SK-N-MC (cell line): ENCODE measurements at regions not wholly inside any gene's neighbourhood (a gene's known extent, or its start where the extent isn't known, plus 50 kb on each side); places are given as distances from the start of the nearest gene placed in this dataset.

Experiments used
- DNase-seq: peaks from one replicate; pipeline ENCODE4 v3.0.0-alpha.2; 2011; ENCODE audit warnings: low read depth, low spot score
- H3K27ac ChIP-seq: fragments of 200-600 bp; sonication (generic); 2 replicates; pipeline ENCODE4 v1.5.1; 2016; ENCODE audit warnings: mixed run types
- H3K36me3 ChIP-seq: fragments of 200-600 bp; sonication (generic); 2 replicates; pipeline ENCODE4 v1.6.1; 2017; ENCODE audit warnings: antibody characterized with exemption, low read length, mixed read lengths; ENCODE audit not compliant: insufficient read depth
- H3K4me3 ChIP-seq: fragments of 200-600 bp; sonication (generic); 2 replicates; pipeline ENCODE4 v1.5.1; 2016
- H3K9ac ChIP-seq: fragments of 200-600 bp; sonication (generic); 2 replicates; pipeline ENCODE4 v1.8.0; 2017; ENCODE audit warnings: mixed run types, mixed read lengths; ENCODE audit not compliant: insufficient read length
- H3K9me3 ChIP-seq: fragments of 200-600 bp; sonication (generic); 2 replicates; pipeline ENCODE4 v1.6.1; 2017; ENCODE audit warnings: low read depth, mild to moderate bottlenecking, antibody characterized with exemption, low read length, moderate library complexity, mixed read lengths
- EZH2 ChIP-seq: fragments of 200-600 bp; sonication (generic); IDR thresholded peaks from one replicate; pipeline ENCODE4 v1.6.1; 2017; ENCODE audit warnings: antibody characterized with exemption
- FOXP2 ChIP-seq: optimal IDR thresholded peaks from 2 replicates; pipeline ENCODE3; 2011; ENCODE audit warnings: mild to moderate bottlenecking, moderate library complexity; ENCODE audit not compliant: insufficient read depth; ENCODE audit errors: extremely low read length, control extremely low read depth
- POLR2AphosphoS5 ChIP-seq: IDR thresholded peaks from 2 replicates; pipeline ENCODE4 v1.6.1; 2012; ENCODE audit warnings: mild to moderate bottlenecking, low read depth, low read length, borderline replicate concordance

DNA sequence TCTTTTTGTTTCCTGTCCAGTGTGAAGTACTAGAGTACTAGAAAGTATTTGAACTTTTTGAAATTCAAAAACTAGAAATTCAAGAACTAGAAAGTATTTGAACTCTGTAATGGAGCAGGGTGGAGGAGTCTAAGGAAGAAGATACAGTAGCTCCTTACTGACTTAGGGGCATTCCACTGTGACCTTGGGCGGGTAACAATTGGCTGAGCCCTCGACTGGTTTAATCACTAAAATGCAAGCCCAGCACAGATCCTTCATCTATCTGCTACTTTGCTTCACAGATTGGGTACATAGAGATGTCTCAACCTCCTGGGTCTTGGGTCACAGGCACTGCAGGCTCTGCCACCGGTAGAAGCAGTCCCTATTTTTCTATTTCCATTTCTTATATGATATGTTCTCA, 462.1 kb upstream of the AGTR1 start:
- H3K27ac ChIP-seq = no peak overlapping the region
- no peak overlapping the region for H3K4me3 ChIP-seq
- H3K36me3 ChIP-seq = no peaks in the 10 kb centered on the region
- TF ChIP-seq EZH2 = no peak
- no peak for TF ChIP-seq FOXP2
- no peak for TF ChIP-seq POLR2AphosphoS5
- DNase-seq = no peak
- no peak overlapping the region for H3K9ac ChIP-seq
- no peaks in the 10 kb centered on the region for H3K9me3 ChIP-seq

- Histone ChIP-seq H3K27ac (peak overlapping the region; percentile 87), H3K4me3 (peak overlapping the region; percentile 54), H3K9ac (no peak overlapping the region), H3K36me3 (no peaks in the 10 kb centered on the region), H3K9me3 (no peaks in the 10 kb centered on the region)
- TF ChIP-seq FOXP2 (no peak), EZH2 (no peak), POLR2AphosphoS5 (no peak; the same call in 1 of the 2 replicates)
- peak; percentile 67 for DNase-seq
Measured at GRCh38 chr3:148238421-148238821, 459.3 kb upstream of the AGTR1 start.

DNA sequence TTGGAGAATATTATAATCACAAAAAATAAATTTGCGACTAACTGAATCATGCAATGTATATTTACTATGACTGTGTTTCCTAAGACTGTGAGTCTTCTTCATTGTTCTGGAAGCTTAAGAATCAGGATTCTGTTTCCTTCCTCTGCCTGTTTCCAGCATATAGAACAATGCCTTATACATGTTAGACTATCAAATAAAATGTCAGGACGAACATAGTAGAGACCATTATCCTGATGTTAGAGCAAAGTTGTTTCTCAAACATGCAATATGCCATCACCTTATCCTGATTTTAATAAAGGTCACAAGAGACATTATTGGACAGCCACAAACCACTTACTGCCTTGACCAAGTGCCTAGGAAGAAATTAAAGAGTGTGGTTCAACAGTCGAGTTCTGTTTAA, 457.4 kb upstream of the AGTR1 start:
- H3K9me3 ChIP-seq = no peaks in the 10 kb centered on the region
- no peak overlapping the region for H3K27ac ChIP-seq
- H3K36me3 ChIP-seq = no peaks in the 10 kb centered on the region
- no peak for DNase-seq
- H3K9ac ChIP-seq = no peak overlapping the region
- H3K4me3 ChIP-seq = no peak overlapping the region
- TF ChIP-seq FOXP2 (no peak), POLR2AphosphoS5 (no peak), EZH2 (no peak)

DNA sequence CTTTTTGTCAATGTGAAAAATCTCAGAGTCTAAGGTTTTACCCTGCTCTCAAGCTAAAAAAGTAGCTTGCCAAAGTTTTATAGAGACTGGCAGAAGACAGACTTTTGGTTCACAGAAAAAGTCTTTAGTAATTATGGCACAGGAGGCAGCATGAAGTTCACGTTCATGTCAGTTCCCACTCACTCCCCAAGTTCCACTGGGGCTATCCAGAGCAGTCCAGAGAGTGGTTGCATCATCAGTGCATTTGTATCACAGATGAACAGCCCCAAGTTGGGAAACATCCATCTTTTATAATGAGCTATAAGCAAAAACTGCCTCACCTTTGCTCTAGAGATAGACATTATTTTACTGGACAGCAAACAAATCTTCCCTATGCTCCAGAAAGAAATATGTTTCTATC, 454.1 kb upstream of the AGTR1 start:
- DNase-seq = no peak
- TF ChIP-seq FOXP2 (no peak), EZH2 (no peak), POLR2AphosphoS5 (no peak)
- Histone ChIP-seq H3K36me3 (no peaks in the 10 kb centered on the region), H3K4me3 (no peak overlapping the region), H3K27ac (peak overlapping the region; percentile 8; the same call in 1 of the 2 replicates), H3K9me3 (no peaks in the 10 kb centered on the region), H3K9ac (no peak overlapping the region)

DNA sequence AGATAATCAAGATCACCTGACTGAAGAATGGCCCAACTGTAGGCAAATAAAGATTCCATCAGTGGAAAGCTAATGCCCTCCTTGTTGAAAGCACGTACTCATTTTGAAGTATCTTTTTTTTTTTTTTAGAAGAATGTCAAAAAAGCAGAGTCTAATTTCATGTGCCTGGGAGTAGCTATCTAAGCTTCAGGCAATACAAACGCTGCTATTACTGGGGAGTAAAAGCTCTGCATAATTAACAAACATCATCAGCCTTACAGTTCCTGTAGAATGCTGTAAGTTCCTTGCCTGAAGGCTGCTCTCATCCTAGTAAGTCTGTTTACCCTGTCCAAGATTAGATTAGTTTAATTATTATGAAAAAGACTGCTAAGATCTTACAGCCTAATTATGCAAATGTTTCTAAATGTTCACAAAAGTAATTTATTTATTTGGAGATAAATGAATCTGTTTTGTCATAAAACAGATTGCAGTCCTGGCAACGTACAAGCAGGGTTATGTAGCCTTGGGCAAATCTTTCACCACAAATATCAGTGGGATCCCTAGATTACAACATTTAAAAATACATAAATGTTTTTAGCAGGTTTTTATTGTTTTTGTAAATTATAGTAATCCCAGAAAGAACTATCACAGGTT, 451.3 kb upstream of the AGTR1 start:
- TF ChIP-seq FOXP2 = no peak
- no peak for TF ChIP-seq POLR2AphosphoS5
- no peak for TF ChIP-seq EZH2

GRCh38 chr3:148253713-148254112, 444.0 kb upstream of the AGTR1 start:
- Histone ChIP-seq H3K36me3 (no peaks in the 10 kb centered on the region), H3K27ac (no peak overlapping the region), H3K9me3 (no peaks in the 10 kb centered on the region), H3K4me3 (no peak overlapping the region), H3K9ac (no peak overlapping the region)
- no peak for TF ChIP-seq FOXP2
- TF ChIP-seq POLR2AphosphoS5 = no peak
- no peak for TF ChIP-seq EZH2
- DNase-seq = no peak

More for the DNA sequence above, 451.3 kb upstream of the AGTR1 start:
- no peaks in the 10 kb centered on the region for H3K9me3 ChIP-seq
- no peak overlapping the region for H3K9ac ChIP-seq
- DNase-seq = peak; percentile 68
- H3K27ac ChIP-seq = peak overlapping the region; percentile 35
- peak overlapping the region; percentile 16; the same call in 1 of the 2 replicates for H3K4me3 ChIP-seq
- H3K36me3 ChIP-seq = no peaks in the 10 kb centered on the region

DNA sequence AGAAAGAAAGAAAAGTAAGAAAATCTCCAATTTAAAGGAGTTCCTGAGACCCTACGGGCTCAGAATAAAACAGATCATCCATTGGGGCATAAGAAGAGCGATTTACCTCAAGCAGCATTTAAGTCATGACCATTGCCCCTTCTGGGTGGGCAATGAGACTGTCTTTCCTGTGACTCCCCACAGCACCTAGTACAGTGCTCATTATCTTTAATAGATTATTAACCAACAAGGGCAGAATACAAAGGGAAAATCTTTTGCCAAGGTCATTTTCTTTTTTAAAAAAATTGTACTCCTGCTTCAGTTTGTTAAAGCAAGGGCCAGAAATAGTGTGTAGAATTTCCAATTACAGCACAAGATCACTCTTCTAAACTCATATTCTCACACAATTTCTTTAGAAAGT, 443.3 kb upstream of the AGTR1 start:
- Histone ChIP-seq H3K36me3 (no peaks in the 10 kb centered on the region), H3K27ac (no peak overlapping the region), H3K9ac (no peak overlapping the region), H3K4me3 (no peak overlapping the region), H3K9me3 (no peaks in the 10 kb centered on the region)
- TF ChIP-seq POLR2AphosphoS5 = no peak
- TF ChIP-seq FOXP2 = no peak
- TF ChIP-seq EZH2 = no peak
- DNase-seq = no peak

DNA sequence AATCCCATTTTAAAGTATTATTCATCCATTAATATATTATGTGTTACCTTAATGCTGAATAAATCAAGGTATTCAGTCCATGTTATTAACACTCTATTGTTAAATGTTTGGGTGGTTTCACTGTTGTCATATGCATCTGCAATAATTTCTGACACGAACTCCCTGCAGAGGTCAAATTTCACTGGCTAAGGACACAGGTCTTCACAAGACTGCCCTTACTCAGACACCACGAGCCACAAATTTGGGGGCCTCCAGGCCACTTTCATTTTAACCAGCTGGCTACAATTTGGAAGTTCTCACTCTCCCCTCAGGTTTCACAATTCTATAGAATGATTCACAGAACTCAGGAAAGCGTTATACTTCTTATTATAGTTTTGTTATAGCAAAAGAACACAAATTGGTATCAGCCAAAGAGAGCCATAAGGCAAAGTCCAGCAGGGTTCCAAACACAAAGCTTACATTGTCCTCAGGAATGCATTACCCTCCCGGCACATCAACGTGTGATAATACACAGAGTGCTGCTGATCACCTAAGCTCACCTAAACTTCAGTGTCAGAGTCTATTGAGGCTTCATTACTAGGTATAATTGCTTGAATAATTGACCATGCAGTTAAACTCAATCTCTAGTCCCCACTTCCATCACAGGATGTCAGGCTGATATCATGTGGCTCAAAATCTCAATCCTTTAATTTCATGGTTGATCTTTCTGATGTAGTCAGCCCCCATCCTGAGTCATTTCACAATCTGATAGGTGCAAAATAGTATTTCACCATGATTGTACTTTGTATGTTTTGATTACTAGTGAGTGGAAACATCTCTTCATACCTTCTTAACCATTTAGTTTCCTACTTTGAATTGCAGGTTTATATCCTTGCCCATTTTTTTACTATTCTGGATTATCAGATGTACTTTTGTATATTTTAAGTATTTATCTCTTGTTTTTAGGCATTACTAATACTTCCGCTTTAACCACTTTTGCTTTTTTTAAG, 441.4 kb upstream of the AGTR1 start:
- Histone ChIP-seq H3K4me3 (no peak overlapping the region), H3K9me3 (no peaks in the 10 kb centered on the region), H3K36me3 (no peaks in the 10 kb centered on the region), H3K27ac (no peak overlapping the region), H3K9ac (no peak overlapping the region)
- TF ChIP-seq FOXP2 = no peak
- TF ChIP-seq EZH2 = no peak
- no peak for TF ChIP-seq POLR2AphosphoS5
- no peak for DNase-seq
